B cell (primary cell): ENCODE measurements at regions not wholly inside any gene's neighbourhood (a gene's known extent, or its start where the extent isn't known, plus 50 kb on each side); places are given as distances from the start of the nearest gene placed in this dataset.

Source experiments
- ATAC-seq: fragments of 200-7000 bp; cut with Tn5 transposase; one replicate; pipeline ENCODE4 v1.10.0; 2021; ENCODE audit warnings: low read depth, mild to moderate bottlenecking, moderate number of reproducible peaks, moderate library complexity
- CTCF ChIA-PET: fragments of 350-600 bp; sonication (Branson Sonifier 250); formaldehyde crosslinking; loops from one replicate; lab custom pipeline; 2021; ENCODE audit warnings: antibody characterized with exemption, inconsistent platforms; lab: Charles Lee
- POLR2A ChIA-PET: fragments of 350-600 bp; sonication (Branson Sonifier 250); formaldehyde crosslinking; loops from one replicate; lab custom pipeline; 2021; ENCODE audit warnings: antibody characterized with exemption; lab: Charles Lee
- DNase-seq: peaks from one replicate; pipeline ENCODE4 v3.0.0; 2013
- H2AFZ ChIP-seq: 2 replicates; pipeline ENCODE4 v1.6.1; 2012; ENCODE audit warnings: mild to moderate bottlenecking, low read depth, low read length; ENCODE audit not compliant: insufficient read depth, poor library complexity, severe bottlenecking
- H3K27ac ChIP-seq, 2 donors: 1 replicate in 1 of 2; 2 replicates in 1 of 2; pipeline ENCODE4 v1.5.1; 2012 to 2013; ENCODE audit warnings: low read length in 2 of 2, mild to moderate bottlenecking in 2 of 2, moderate library complexity in 1 of 2
- H3K27me3 ChIP-seq, 4 experiments: fragments of 200-600 bp in 1 of 4; sonication (generic) in 1 of 4; replicated peaks in 1 of 4; 1 replicate in 2 of 4; 2 replicates in 2 of 4; pipeline versions ENCODE4 v1.6.1 to v1.7.0; 2013 to 2016; ENCODE audit warnings: low read length in 3 of 4, mild to moderate bottlenecking in 2 of 4, mixed read lengths in 1 of 4, moderate library complexity in 1 of 4; ENCODE audit not compliant: insufficient read depth in 4 of 4, control insufficient read depth in 3 of 4; ENCODE audit errors: control extremely low read depth in 1 of 4
- H3K36me3 ChIP-seq, 2 experiments: replicated peaks in 1 of 2; 1 replicate in 1 of 2; 2 replicates in 1 of 2; pipeline versions ENCODE4 v1.6.1 to v1.7.1; 2013; ENCODE audit warnings: low read length in 1 of 2; ENCODE audit not compliant: insufficient read depth in 2 of 2, control insufficient read depth in 1 of 2; ENCODE audit errors: control extremely low read depth in 1 of 2, extremely low read depth in 1 of 2
- H3K4me1 ChIP-seq, 2 donors: fragments of 200-600 bp in 1 of 2; sonication (generic) in 1 of 2; 1 replicate in 1 of 2; 2 replicates in 1 of 2; pipeline versions ENCODE4 v1.5.1 to v1.6.1; 2013 to 2017; ENCODE audit warnings: low read length in 2 of 2; ENCODE audit not compliant: control insufficient read depth in 2 of 2, insufficient read depth in 2 of 2
- H3K4me2 ChIP-seq: replicated peaks from 2 replicates; pipeline ENCODE3; 2012; ENCODE audit warnings: mild to moderate bottlenecking, low read depth, low read length; ENCODE audit not compliant: poor library complexity, severe bottlenecking
- H3K4me3 ChIP-seq, 5 experiments: fragments of 200-600 bp in 1 of 5; sonication (generic) in 1 of 5; 1 replicate in 3 of 5; 2 replicates in 2 of 5; pipeline versions ENCODE4 v1.5.1 to v1.7.0; 2011 to 2016; ENCODE audit warnings: low read length in 4 of 5, mild to moderate bottlenecking in 4 of 5, low read depth in 2 of 5, control low read depth in 1 of 5, moderate library complexity in 1 of 5; ENCODE audit not compliant: insufficient read depth in 1 of 5; ENCODE audit errors: control extremely low read depth in 1 of 5, extremely low read depth in 1 of 5
- H3K79me2 ChIP-seq: fragments of 200-600 bp; sonication (generic); one replicate; pipeline ENCODE4 v1.6.0; 2016; ENCODE audit warnings: low read length; ENCODE audit not compliant: control insufficient read depth, insufficient read depth
- H3K9ac ChIP-seq: fragments of 200-600 bp; sonication (generic); 2 replicates; pipeline ENCODE4 v1.6.1; 2017; ENCODE audit warnings: mild to moderate bottlenecking, low read length, moderate library complexity
- H3K9me3 ChIP-seq, 3 donors: one replicate each; pipeline versions ENCODE4 v1.6.1 to v1.7.1; 2013; ENCODE audit warnings: low read length in 2 of 3; ENCODE audit not compliant: control insufficient read depth in 2 of 3, insufficient read depth in 1 of 3; ENCODE audit errors: control extremely low read depth in 1 of 3
- H4K20me1 ChIP-seq: 2 replicates; pipeline ENCODE4 v1.6.0; 2012; ENCODE audit warnings: mild to moderate bottlenecking, low read length; ENCODE audit not compliant: insufficient read depth, control insufficient read depth, poor library complexity, severe bottlenecking
- H3K27ac Mint-ChIP-seq: one replicate; pipeline ENCODE4 v1.8.0; 2021; ENCODE audit warnings: mixed read lengths
- H3K27me3 Mint-ChIP-seq: one replicate; pipeline ENCODE4 v1.8.0; 2021; ENCODE audit warnings: mixed read lengths
- H3K4me1 Mint-ChIP-seq: one replicate; pipeline ENCODE4 v1.8.0; 2021; ENCODE audit warnings: mixed read lengths
- H3K4me3 Mint-ChIP-seq: one replicate; pipeline ENCODE4 v1.8.0; 2021; ENCODE audit warnings: mixed read lengths
- H3K9me3 Mint-ChIP-seq: one replicate; pipeline ENCODE4 v1.8.0; 2022; ENCODE audit warnings: mixed read lengths; ENCODE audit not compliant: insufficient read depth
- EZH2 ChIP-seq: IDR thresholded peaks from 2 replicates; pipeline ENCODE4 v1.6.1; 2012; ENCODE audit warnings: borderline replicate concordance, low read depth, mild to moderate bottlenecking, moderate library complexity, low read length; ENCODE audit not compliant: insufficient read depth, poor library complexity, severe bottlenecking
- WGBS: methylation state at CpG from one replicate; pipeline ENCODE4 v1.1.5; 2013; ENCODE audit warnings: missing lambda C conversion rate; ENCODE audit not compliant: insufficient coverage; 5-methylcytosine and 5-hydroxymethylcytosine counted together
- intact Hi-C: fragments of 100-400 bp; cut with micrococcal nuclease; formaldehyde crosslinking; loops from one replicate; pipeline ENCODE4 v1.10.0; 2022
- TF ChIP-seq, protein P1 (sequence below): fragments of 200-600 bp; IDR thresholded peaks from one replicate; pipeline ENCODE4 v1.8.0; 2022; ENCODE audit warnings: antibody characterized with exemption, mild to moderate bottlenecking

GRCh38 chr2:150006591-150006990, 419.0 kb upstream of the MMADHC start:
- Mint-ChIP-seq H3K27me3 (no peaks in the 10 kb centered on the region), H3K9me3 (no peaks in the 10 kb centered on the region), H3K4me3 (no peak overlapping the region), H3K27ac (no peak overlapping the region), H3K4me1 (no peaks in the 10 kb centered on the region)
- no peaks in the 10 kb centered on the region for H3K36me3 ChIP-seq
- TF ChIP-seq, protein P1, sequence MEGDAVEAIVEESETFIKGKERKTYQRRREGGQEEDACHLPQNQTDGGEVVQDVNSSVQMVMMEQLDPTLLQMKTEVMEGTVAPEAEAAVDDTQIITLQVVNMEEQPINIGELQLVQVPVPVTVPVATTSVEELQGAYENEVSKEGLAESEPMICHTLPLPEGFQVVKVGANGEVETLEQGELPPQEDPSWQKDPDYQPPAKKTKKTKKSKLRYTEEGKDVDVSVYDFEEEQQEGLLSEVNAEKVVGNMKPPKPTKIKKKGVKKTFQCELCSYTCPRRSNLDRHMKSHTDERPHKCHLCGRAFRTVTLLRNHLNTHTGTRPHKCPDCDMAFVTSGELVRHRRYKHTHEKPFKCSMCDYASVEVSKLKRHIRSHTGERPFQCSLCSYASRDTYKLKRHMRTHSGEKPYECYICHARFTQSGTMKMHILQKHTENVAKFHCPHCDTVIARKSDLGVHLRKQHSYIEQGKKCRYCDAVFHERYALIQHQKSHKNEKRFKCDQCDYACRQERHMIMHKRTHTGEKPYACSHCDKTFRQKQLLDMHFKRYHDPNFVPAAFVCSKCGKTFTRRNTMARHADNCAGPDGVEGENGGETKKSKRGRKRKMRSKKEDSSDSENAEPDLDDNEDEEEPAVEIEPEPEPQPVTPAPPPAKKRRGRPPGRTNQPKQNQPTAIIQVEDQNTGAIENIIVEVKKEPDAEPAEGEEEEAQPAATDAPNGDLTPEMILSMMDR, result no peak
- TF ChIP-seq EZH2, result no peak
- H3K9me3 ChIP-seq, result peaks cover 0 to 3% (median 0%) of the 10 kb centered on the region in 3 donors
- no peak overlapping the region for H3K27ac ChIP-seq
- WGBS, result 80% methylated on average over 1 of the region's 4 CpGs
- intact Hi-C loops, result no loop called here
- H3K4me1 ChIP-seq, result no peaks in the 10 kb centered on the region
- H3K4me2 ChIP-seq, result no peak overlapping the region
- POLR2A ChIA-PET, result no interaction called here
- ATAC-seq (no peak), DNase-seq (no peak)
- H4K20me1 ChIP-seq, result no peaks in the 10 kb centered on the region
- CTCF ChIA-PET, result no interaction called here
- no peaks in the 10 kb centered on the region for H3K79me2 ChIP-seq
- no peak overlapping the region for H3K9ac ChIP-seq
- no peak overlapping the region for H3K4me3 ChIP-seq
- no peak overlapping the region for H2AFZ ChIP-seq
- no peaks in the 10 kb centered on the region for H3K27me3 ChIP-seq

DNA sequence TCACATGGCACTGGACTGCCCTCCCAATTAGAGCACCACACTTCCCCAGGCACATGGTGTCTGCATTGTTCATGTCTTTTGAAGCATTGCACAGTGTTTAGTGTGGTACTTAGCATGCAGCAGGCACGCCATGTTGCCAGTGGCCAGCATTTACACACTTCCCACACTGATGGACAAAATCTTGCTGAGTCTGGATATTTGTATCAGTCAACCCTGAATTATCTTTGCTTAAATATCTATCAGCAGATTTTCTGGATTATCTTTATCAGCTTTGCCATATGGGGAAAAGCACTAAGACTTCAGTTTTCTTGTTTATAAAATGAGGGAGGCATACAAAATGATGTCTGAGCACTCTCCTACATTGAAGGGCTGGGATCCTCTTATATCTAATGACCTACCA, 416.0 kb upstream of the MMADHC start:
- H2AFZ ChIP-seq, result no peak overlapping the region
- POLR2A ChIA-PET, result no interaction called here
- H3K9ac ChIP-seq, result no peak overlapping the region
- no peak for DNase-seq
- no peaks in the 10 kb centered on the region for H3K4me1 ChIP-seq
- CTCF ChIA-PET, result no interaction called here
- no peak for ATAC-seq
- H3K27ac Mint-ChIP-seq, result no peak overlapping the region
- no CpG with 5 or more reads among the region's 1 CpG for WGBS
- no peak overlapping the region for H3K27ac ChIP-seq
- H3K9me3 Mint-ChIP-seq, result peaks cover 6% of the 10 kb centered on the region
- H4K20me1 ChIP-seq, result no peaks in the 10 kb centered on the region
- H3K27me3 ChIP-seq, result no peaks in the 10 kb centered on the region
- intact Hi-C loops, result no loop called here
- no peak overlapping the region for H3K4me3 ChIP-seq
- H3K4me1 Mint-ChIP-seq, result no peaks in the 10 kb centered on the region
- no peaks in the 10 kb centered on the region for H3K27me3 Mint-ChIP-seq
- H3K4me3 Mint-ChIP-seq, result no peak overlapping the region
- no peaks in the 10 kb centered on the region for H3K36me3 ChIP-seq
- no peaks in the 10 kb centered on the region for H3K79me2 ChIP-seq
- H3K4me2 ChIP-seq, result no peak overlapping the region
- no peak for TF ChIP-seq EZH2
- TF ChIP-seq, protein P1, result no peak
- H3K9me3 ChIP-seq, result peaks cover 0 to 3% (median 0%) of the 10 kb centered on the region in 3 donors
